NCI-H187 treated with DMSO at 0.1 percent for 48 hours (cell line): ENCODE measurements at regions not wholly inside any gene's neighbourhood (a gene's known extent, or its start where the extent isn't known, plus 50 kb on each side); places are given as distances from the start of the nearest gene placed in this dataset.

ENCODE experiments used
- DNase-seq: peaks from one replicate; lab custom pipeline; 2025; lab: John Stamatoyannopoulos, UW

GRCh38 chr6:21426841-21427490, 166.6 kb upstream of the SOX4 start:
- no peak for DNase-seq

DNA sequence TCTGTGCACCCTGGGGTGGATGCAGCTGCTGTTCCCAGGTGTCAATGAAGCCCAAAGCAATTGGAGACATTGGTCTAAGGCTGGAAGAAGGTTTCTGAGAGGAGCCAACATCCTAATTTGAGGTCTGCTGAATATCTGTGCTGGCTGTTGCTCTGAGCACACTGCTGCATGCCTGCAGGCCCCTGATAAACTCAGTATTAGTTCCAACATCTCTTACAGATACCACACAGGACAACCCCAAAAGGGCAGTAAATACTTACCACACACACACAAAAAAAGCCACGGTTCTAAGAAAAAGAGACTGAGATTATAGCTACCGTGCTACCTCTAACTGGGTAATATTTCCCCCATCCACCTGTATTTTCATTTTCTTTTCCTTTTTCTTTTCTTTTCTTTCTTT, 164.3 kb upstream of the SOX4 start:
- no peak for DNase-seq

DNA sequence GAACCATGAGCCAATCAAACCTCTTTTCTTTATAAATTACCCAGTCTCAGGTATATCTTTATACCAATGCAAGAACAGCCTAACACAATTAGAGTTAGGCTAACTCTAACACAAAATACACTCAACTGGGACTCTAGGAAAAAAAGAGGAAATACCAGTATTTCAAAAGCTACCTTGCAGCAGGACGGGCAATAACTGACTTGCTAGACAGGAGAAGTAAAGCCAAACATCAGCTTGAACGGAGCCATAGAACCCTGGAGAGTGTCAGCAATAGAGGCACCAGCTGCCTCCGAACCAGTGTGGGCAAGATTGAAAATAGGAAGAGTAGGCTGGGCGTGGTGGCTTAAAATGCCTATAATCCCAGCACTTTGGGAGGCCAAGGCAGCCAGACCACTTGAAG, 162.0 kb upstream of the SOX4 start:
- DNase-seq: no peak

GRCh38 chr6:21436625-21437024, 156.9 kb upstream of the SOX4 start:
- no peak for DNase-seq

- DNase-seq: no peak
These were observed 156.0 kb upstream of the SOX4 start for GRCh38 chr6:21437581-21437980.

DNA sequence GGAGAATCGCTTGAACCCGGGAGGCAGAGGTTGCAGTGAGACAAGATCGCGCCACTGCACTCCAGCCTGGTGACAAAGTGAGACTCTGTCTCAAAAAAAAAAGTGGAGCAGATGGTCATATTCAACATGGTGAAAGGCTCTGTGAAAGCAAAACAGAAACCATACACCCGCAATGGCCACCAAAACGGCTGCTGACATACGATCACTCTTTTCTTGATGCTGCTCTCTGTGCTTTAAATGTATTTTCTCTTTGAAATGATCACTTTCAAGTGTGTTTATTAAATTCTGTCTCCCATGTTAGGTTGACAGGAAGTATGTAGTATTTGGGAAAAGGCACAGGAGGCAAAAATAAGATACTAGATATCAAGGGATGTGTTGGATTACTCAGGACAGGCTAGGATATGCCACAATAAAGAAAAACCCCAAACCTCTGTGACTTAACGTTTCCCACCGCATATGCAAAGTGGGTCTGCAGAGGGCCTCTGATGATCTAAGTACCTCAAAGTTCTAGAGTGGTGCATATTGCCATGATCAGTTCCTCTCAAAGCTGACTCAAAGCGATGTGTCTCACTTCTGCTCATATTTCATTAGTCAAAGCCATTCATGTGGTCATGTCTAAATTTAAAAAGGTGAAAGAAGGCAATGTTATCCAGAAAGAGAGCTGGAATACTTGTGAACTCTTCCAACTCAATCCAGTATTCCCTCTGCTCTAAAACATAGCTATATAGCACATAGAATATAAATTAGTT, 155.1 kb upstream of the SOX4 start:
- no peak for DNase-seq

DNA sequence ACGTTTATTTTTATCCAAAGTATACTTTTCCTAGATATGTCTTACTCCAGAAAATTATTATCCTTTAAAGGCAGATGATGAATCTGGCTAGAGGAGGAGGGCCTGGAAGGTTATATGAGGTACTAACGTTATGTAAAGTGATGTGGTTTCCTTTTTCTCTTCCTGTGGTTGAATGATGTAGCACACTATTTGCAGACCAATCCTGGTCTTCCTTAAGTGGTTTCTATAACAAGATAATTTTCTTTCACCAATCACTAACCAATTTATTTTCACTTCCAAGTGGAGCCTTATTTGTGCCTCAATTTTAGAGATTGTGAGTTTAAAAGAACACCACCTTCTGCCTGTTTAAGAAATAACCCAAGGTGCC, 154.6 kb upstream of the SOX4 start:
- no peak for DNase-seq

- no peak for DNase-seq
These were observed 152.2 kb upstream of the SOX4 start for GRCh38 chr6:21441386-21441785.

GRCh38 chr6:21442874-21443273, 150.7 kb upstream of the SOX4 start:
- no peak for DNase-seq

GRCh38 chr6:21444711-21445260, 148.8 kb upstream of the SOX4 start:
- no peak for DNase-seq

DNA sequence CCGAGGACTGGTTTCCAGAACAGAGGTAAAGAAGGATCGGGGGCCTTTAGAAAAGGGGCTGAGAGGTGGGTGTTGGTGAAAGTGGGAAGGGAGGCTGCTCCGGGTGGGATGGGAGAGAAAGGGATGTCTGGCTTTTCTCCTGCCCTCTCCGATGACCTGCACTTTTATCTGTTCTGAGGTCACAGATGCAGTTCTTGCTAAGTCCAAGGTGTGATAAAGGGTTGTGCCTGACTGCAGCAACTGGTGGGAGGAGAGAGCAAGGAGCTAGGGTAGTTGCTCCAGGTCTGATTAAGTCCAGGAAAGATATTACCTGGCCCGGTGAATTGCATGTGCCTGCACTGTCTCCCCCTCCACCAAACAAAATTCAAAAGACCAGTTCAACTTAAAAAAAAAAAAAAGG, 145.6 kb upstream of the SOX4 start:
- no peak for DNase-seq

GRCh38 chr6:21448485-21449109, 145.0 kb upstream of the SOX4 start:
- DNase-seq: no peak

DNA sequence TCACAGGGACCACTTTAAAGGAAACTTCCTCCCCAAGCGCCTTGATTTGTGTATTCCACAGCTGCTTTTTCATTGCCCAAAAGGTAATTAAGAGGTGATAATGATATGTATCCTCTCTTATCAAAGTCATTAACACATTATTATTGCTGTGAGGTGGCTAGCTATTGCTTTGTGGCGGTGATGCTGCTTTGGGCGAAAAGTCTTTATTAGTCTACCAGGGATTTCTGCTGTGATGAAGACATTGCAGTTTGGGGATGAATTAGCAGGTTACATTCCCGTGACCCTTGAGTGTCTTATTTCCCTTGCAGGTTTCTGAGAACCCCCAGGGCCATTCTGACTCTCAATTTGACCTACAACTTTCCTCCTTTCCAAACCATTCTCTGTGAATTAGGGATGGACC, 143.4 kb upstream of the SOX4 start:
- no peak for DNase-seq

GRCh38 chr6:21450628-21451027, 142.9 kb upstream of the SOX4 start:
- DNase-seq: no peak

- no peak for DNase-seq
These were observed 142.0 kb upstream of the SOX4 start for GRCh38 chr6:21451546-21452013.

DNA sequence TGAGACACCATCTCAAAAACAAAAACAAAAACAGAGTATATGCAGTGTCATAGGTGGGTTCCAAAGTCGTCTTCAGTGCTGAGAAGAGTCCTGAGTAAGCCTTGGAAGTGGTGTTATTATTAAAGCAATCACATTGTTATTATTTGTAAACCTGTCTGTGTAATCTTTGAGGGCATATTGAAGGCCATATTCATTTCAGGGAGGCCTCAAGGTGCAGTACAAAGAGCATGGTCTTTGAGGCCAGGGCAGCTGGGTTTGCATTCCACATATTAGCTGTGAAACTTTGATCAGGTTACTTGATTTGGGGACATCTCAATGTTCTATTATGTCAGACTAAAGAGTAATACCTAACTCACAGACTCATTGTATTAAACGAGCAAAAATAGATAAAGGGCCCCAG, 139.3 kb upstream of the SOX4 start:
- DNase-seq: no peak

DNA sequence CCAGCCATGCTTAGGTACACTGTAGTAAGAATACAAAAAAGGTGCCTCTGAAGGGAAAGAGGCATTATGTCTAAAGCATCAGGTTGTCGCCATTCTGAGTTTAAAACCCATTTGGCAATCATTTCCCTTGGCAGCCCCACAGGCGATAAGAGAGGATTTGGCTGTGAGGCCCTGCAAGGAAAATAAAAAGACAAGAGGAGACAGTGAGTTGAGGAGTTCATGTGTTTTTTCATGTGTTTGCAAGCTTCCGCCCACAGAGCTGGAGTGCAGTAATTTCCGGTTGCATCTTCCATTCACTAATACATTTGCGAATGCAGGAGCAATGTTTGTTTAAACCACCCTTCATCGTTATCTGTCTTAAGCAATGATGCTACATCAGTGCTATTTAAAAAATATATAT, 138.5 kb upstream of the SOX4 start:
- no peak for DNase-seq

- no peak for DNase-seq
These were observed 135.9 kb upstream of the SOX4 start for GRCh38 chr6:21457647-21458046.

DNA sequence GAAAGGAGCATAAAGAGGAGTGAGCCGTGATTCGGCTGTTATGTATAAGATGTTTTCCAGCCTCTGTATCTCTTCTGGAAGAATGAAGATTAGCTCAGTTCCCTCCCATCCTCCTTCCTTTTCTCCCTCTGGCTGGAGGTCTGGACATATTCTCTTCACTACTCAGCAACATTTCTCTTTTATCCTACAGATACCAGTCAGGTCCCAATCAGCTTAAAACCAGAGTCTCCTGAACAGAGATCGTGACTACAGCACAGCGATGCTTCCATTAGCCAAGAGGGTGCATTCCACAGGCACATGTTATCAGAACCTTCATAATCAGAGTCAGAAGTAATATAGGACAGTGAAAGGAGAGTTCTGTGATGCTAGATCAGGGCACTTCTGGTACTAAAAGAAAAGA, 133.9 kb upstream of the SOX4 start:
- DNase-seq: no peak

- DNase-seq: no peak
These were observed 131.6 kb upstream of the SOX4 start for GRCh38 chr6:21461844-21462518.

DNA sequence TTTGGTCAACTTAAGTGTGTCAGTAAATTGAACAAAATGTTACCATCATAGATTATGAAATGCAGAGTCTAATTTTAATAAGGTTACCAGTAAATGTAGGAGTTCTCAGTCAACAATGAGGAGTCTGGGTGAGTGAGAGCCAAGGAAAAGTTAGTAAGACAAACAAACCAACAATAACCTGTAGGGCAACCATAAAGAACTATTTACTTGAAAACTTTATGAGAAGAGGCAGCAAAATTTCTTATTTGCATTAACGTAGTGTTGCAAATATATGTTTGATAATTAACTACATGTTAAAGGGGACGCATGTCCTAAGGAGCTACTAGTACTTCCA, 131.1 kb upstream of the SOX4 start:
- no peak for DNase-seq

GRCh38 chr6:21467091-21467490, 126.5 kb upstream of the SOX4 start:
- no peak for DNase-seq

GRCh38 chr6:21468461-21468860, 125.1 kb upstream of the SOX4 start:
- DNase-seq: no peak
